GM10266 (cell line): ENCODE measurements at regions not wholly inside any gene's neighbourhood (a gene's known extent, or its start where the extent isn't known, plus 50 kb on each side); places are given as distances from the start of the nearest gene placed in this dataset.

ENCODE experiments used
- DNase-seq: peaks from one replicate; pipeline ENCODE4 v3.0.0; 2012; ENCODE audit errors: extremely low spot score
- CTCF ChIP-seq: IDR thresholded peaks from 2 replicates; pipeline ENCODE4 v1.5.1; 2012; ENCODE audit warnings: mild to moderate bottlenecking, low read depth; ENCODE audit not compliant: control insufficient read depth, insufficient read depth; ENCODE audit errors: missing control alignments

- no peak for TF ChIP-seq CTCF
- DNase-seq, result no peak
These were observed 222.1 kb downstream of the CHRM3 start for GRCh38 chr1:239608469-239608868.

GRCh38 chr1:239612379-239612778, 226.0 kb downstream of the CHRM3 start:
- TF ChIP-seq CTCF, result no peak
- no peak for DNase-seq

GRCh38 chr1:239616673-239617072, 230.3 kb downstream of the CHRM3 start:
- no peak for TF ChIP-seq CTCF
- no peak for DNase-seq

GRCh38 chr1:239617259-239617658, 230.9 kb downstream of the CHRM3 start:
- no peak for TF ChIP-seq CTCF
- DNase-seq, result no peak

- no peak for DNase-seq
- TF ChIP-seq CTCF, result no peak
These were observed 231.4 kb downstream of the CHRM3 start for GRCh38 chr1:239617731-239618130.

GRCh38 chr1:239619190-239619589, 232.8 kb downstream of the CHRM3 start:
- TF ChIP-seq CTCF, result no peak
- DNase-seq, result no peak

- DNase-seq, result no peak
- no peak for TF ChIP-seq CTCF
These were observed 244.4 kb downstream of the CHRM3 start for GRCh38 chr1:239630767-239631166.
